ENCODE measurements at regions not wholly inside any gene's neighbourhood (a gene's known extent, or its start where the extent isn't known, plus 50 kb on each side); places are given as distances from the start of the nearest gene placed in this dataset.
A peak's percentile ranks its signal among the peaks of the same experiment; 100 is the strongest.

- Mint-ChIP-seq H3K27ac (no peak overlapping the region), H3K36me3 (ENCODE audit: low read depth) (no peaks in the 10 kb centered on the region), H3K4me3 (no peak overlapping the region), H3K4me1 (no peaks in the 10 kb centered on the region), H3K9me3 (no peaks in the 10 kb centered on the region), H3K27me3 (ENCODE audit: low read depth, poor library complexity) (no peaks in the 10 kb centered on the region)
- no peak for DNase-seq
- no peak for TF ChIP-seq CTCF (IDR thresholded peaks at IDR 0.05)
These were observed 491.7 kb downstream of the SNAPC1 start for GRCh38 chr14:62253911-62254310.

GRCh38 chr14:62269204-62269603 is 507.0 kb downstream of the SNAPC1 start:
- Mint-ChIP-seq H3K4me3 (no peak overlapping the region), H3K27me3 (ENCODE audit: low read depth, poor library complexity) (no peaks in the 10 kb centered on the region), H3K36me3 (ENCODE audit: low read depth) (no peaks in the 10 kb centered on the region), H3K9me3 (no peaks in the 10 kb centered on the region), H3K4me1 (no peaks in the 10 kb centered on the region), H3K27ac (no peak overlapping the region)
- no peak for DNase-seq
- TF ChIP-seq CTCF (IDR thresholded peaks at IDR 0.05): no peak

- H3K27me3 Mint-ChIP-seq (ENCODE audit: low read depth, poor library complexity): no peaks in the 10 kb centered on the region
- H3K27ac Mint-ChIP-seq: no peak overlapping the region
- no peak for DNase-seq
- no peaks in the 10 kb centered on the region for H3K4me1 Mint-ChIP-seq
- H3K4me3 Mint-ChIP-seq: no peak overlapping the region
- no peaks in the 10 kb centered on the region for H3K9me3 Mint-ChIP-seq
- H3K36me3 Mint-ChIP-seq (ENCODE audit: low read depth): no peaks in the 10 kb centered on the region
- TF ChIP-seq CTCF (IDR thresholded peaks at IDR 0.05): no peak
These were observed 508.0 kb downstream of the SNAPC1 start for GRCh38 chr14:62270236-62270635.

GRCh38 chr14:62280366-62280765 is 518.1 kb downstream of the SNAPC1 start:
- Mint-ChIP-seq H3K4me1 (peaks cover 7% of the 10 kb centered on the region), H3K9me3 (peaks cover 6% of the 10 kb centered on the region), H3K27me3 (ENCODE audit: low read depth, poor library complexity) (no peaks in the 10 kb centered on the region), H3K4me3 (no peak overlapping the region), H3K27ac (no peak overlapping the region), H3K36me3 (ENCODE audit: low read depth) (no peaks in the 10 kb centered on the region)
- no peak for TF ChIP-seq CTCF (IDR thresholded peaks at IDR 0.05)
- DNase-seq: no peak

GRCh38 chr14:62283837-62284236 is 521.6 kb downstream of the SNAPC1 start:
- H3K36me3 Mint-ChIP-seq (ENCODE audit: low read depth): no peaks in the 10 kb centered on the region
- peaks cover 10% of the 10 kb centered on the region for H3K9me3 Mint-ChIP-seq
- no peak overlapping the region for H3K27ac Mint-ChIP-seq
- H3K27me3 Mint-ChIP-seq (ENCODE audit: low read depth, poor library complexity): no peaks in the 10 kb centered on the region
- no peaks in the 10 kb centered on the region for H3K4me1 Mint-ChIP-seq
- H3K4me3 Mint-ChIP-seq: no peak overlapping the region
- no peak for DNase-seq
- TF ChIP-seq CTCF (IDR thresholded peaks at IDR 0.05): no peak

- H3K36me3 Mint-ChIP-seq (ENCODE audit: low read depth): no peaks in the 10 kb centered on the region
- no peak overlapping the region for H3K4me3 Mint-ChIP-seq
- peaks cover 3% of the 10 kb centered on the region for H3K9me3 Mint-ChIP-seq
- DNase-seq: no peak
- no peak for TF ChIP-seq CTCF (IDR thresholded peaks at IDR 0.05)
- no peaks in the 10 kb centered on the region for H3K27me3 Mint-ChIP-seq (ENCODE audit: low read depth, poor library complexity)
- H3K27ac Mint-ChIP-seq: peak overlapping the region; percentile 43
- H3K4me1 Mint-ChIP-seq: no peaks in the 10 kb centered on the region
These were observed 527.3 kb downstream of the SNAPC1 start for GRCh38 chr14:62289471-62289870.
